ENCODE measurements at regions not wholly inside any gene's neighbourhood (a gene's known extent, or its start where the extent isn't known, plus 50 kb on each side); places are given as distances from the start of the nearest gene placed in this dataset.

DNA sequence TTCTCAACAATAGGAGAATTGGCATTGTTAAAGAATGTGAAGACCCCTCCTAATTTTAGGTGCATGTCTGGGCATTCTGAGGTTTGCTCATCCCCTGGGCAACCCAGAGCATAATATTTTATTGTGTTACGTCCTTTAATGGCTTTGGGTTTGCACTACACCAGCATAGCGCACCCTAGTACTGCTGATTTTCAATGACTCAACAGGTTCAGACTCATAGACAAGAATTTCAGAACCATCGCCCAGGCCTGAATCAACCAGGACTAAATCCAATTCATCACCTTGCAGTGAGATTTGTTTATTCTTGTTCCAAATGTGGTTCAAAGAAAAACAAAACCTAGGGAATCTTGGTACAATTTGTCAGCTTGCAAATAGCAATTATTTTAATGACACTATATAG lies 137.8 kb upstream of the PHACTR1 start:
- ATAC-seq (ENCODE audit: low FRiP score) = no peak

DNA sequence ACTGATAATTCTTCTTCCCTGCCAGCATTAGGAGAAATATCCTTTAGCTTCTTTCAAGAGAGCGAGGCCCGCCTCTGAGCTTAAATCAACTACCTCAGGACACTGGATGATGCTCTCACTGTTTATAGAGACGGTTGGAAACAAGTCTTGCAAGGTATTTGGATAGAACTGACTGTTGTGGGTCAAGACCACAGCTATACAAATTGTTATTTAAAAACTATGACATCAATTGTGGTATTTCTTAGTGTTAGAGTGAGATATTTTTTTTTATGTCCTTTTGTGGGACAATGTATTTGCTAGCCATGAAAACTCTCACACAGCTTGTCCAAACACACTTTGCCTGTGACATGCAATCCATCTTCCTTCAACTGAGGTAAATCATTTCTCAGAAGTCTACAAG lies 136.3 kb upstream of the PHACTR1 start:
- no peak for DNase-seq (ENCODE audit: low spot score)
- ATAC-seq (ENCODE audit: low FRiP score) = no peak
- TF ChIP-seq, protein P1, sequence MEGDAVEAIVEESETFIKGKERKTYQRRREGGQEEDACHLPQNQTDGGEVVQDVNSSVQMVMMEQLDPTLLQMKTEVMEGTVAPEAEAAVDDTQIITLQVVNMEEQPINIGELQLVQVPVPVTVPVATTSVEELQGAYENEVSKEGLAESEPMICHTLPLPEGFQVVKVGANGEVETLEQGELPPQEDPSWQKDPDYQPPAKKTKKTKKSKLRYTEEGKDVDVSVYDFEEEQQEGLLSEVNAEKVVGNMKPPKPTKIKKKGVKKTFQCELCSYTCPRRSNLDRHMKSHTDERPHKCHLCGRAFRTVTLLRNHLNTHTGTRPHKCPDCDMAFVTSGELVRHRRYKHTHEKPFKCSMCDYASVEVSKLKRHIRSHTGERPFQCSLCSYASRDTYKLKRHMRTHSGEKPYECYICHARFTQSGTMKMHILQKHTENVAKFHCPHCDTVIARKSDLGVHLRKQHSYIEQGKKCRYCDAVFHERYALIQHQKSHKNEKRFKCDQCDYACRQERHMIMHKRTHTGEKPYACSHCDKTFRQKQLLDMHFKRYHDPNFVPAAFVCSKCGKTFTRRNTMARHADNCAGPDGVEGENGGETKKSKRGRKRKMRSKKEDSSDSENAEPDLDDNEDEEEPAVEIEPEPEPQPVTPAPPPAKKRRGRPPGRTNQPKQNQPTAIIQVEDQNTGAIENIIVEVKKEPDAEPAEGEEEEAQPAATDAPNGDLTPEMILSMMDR (IDR thresholded peaks at IDR 0.05) = no peak

More for the DNA sequence above, 137.8 kb upstream of the PHACTR1 start:
- TF ChIP-seq, protein P1 (IDR thresholded peaks at IDR 0.05) = no peak
- DNase-seq (ENCODE audit: low spot score) = no peak

DNA sequence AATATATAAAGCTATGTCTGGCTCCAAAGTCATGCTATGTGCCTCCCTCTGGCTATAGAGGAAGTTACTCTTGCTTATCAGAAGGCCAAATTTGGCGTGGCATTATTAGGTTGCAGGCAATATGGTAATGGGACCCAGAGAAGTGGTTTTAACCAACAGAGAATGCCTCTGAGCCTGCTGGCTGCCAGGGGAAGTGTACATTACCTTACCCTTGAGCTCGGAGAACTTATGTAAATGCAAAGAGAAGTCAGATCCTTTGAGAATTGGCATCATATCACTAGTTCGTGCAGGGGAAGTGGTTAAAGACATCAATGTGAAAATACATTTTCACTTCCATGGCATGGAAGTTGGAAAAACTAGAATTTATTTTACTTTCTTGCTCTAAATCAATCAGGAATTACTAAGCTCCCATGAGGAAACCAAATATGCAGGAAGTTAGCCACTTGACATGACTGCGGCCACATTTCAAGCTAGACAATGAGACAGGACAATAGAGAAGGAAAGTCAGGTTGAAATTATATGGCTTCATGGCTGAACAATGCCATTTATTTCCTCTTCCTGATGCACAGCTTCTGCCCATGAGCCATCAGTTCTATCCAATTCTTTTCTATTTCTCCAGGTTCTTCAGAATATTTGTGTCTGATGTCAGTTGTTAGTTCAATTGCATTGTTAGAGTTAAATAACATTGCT lies 134.0 kb upstream of the PHACTR1 start:
- TF ChIP-seq, protein P1 (IDR thresholded peaks at IDR 0.05) = no peak
- DNase-seq (ENCODE audit: low spot score) (no peak), ATAC-seq (ENCODE audit: low FRiP score) (no peak)

DNA sequence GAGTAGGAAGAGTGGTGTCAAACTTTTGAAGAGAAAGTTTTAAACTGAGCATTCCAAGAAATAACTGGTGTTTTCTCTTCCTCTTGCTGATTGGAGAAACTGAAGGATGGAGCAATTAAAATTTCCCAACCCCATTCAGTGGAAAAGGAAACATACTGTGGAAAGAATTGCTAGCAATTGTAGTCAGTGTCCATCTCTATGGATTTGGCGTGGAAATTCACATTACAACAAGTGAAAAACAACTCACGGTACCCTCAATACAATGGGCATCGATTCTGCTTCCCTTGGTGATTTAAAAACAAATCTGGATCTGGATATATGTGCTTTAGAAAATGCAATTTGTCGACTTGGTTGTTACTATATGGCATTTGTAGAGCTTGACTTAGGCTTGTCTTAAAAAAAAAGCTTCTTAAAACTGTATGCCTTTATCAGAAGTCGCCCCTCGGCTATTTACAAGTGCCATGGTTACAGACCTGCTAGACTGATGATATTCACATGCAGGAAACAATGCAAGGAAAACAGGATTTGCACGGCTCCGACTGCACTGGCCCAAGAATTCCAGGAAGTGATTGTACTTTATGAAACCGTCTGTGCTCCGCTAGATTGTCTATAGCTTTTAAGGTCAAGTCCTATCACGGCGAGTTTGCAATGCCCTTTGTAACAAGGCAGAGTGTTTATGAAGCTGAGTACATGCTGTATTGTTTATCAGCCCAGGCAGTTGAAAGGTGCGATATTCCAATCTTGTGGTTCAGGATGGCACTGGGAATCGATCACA lies 131.7 kb upstream of the PHACTR1 start:
- TF ChIP-seq, protein P1 (IDR thresholded peaks at IDR 0.05) = no peak
- DNase-seq (ENCODE audit: low spot score) (no peak), ATAC-seq (ENCODE audit: low FRiP score) (no peak)

DNA sequence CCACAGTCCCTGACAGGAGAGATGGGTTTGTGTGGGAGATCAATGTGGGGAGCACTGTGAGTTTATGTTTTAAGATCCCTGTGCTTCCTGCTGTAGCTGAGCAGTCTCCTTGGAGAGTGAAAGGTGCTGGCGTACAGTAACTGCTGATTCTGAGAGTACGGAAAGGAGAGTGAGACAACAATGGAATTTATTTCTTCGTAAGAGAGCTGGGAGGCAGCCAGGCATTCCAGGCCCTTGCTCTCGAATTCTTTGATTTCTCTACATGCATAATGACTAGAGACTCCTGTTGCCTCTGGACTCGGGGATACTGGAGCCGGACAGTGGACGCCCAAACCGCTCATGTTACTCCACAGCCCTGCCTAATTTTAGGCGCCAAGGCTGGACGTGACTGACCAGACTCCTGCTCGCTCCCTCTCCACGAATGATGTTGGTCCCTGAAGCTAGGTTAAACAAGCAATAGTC lies 131.0 kb upstream of the PHACTR1 start:
- TF ChIP-seq, protein P1 (IDR thresholded peaks at IDR 0.05) = no peak
- peak; percentile 76 for ATAC-seq (ENCODE audit: low FRiP score)

DNA sequence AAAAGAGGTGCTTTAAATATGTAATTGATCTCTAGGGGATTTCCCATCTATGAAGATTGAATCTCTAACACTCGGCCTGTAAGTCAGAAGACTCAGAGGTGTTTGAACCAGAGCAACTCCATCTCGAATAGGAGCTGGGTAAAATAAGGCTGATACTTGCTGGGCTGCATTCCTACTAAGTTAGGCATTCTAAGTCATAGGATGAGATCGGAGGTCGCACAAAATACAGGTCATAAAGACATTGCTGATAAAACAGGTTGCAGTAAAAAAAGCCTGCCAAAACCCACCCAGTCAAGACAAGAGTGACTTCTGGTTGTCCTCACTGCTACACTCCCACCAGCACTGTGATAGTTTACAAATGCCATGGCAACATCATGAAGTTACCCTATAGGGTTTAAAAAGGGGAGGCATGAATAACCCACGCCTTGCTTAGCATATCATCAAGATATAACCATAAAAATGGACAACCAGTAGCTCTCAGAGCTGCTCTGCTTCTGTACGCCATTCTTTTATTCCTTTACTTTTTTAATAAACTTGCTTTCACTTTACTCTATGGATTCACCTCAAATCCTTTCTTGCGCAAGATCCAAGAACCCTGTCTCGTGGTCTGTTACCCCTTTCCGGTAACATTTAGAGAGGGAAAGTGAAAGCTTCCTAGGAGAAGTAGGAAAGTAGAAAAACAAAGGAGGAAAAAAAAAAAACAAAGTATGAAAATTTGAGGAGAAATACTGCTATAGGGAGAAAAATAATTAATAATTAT lies 129.7 kb upstream of the PHACTR1 start:
- ATAC-seq (ENCODE audit: low FRiP score) (no peak), DNase-seq (ENCODE audit: low spot score) (no peak)
- TF ChIP-seq, protein P1 (IDR thresholded peaks at IDR 0.05) = no peak

More for the DNA sequence above, 131.0 kb upstream of the PHACTR1 start:
- no peak for DNase-seq (ENCODE audit: low spot score)

Data from omental fat pad (tissue), 3 donors.